Heart left ventricle (tissue), 16 donors: ENCODE measurements at regions not wholly inside any gene's neighbourhood (a gene's known extent, or its start where the extent isn't known, plus 50 kb on each side); places are given as distances from the start of the nearest gene placed in this dataset.

Experiments
- ATAC-seq, 4 donors: fragments of 200-7000 bp; cut with Tn5 transposase; one replicate each; pipeline ENCODE4 v1.9.1; 2020 to 2022; ENCODE audit warnings: moderate library complexity in 4 of 4, mild to moderate bottlenecking in 3 of 4, moderate number of reproducible peaks in 1 of 4
- DNase-seq, 5 donors: peaks; one replicate each; pipeline ENCODE4 v3.0.0-alpha.2; 2020
- H3K27ac ChIP-seq, 12 donors: fragments of 200-600 bp; sonication (generic) in 4 of 12; one replicate each; pipeline versions ENCODE4 v1.5.0 to v1.8.0; 2016 to 2022; ENCODE audit warnings: mild to moderate bottlenecking in 2 of 12
- H3K27me3 ChIP-seq, 9 donors: fragments of 200-600 bp; sonication (generic) in 2 of 9; one replicate each; pipeline versions ENCODE4 v1.5.1 to v1.8.0; 2016 to 2022; ENCODE audit warnings: mild to moderate bottlenecking in 3 of 9
- H3K36me3 ChIP-seq, 9 donors: fragments of 200-600 bp; sonication (generic) in 2 of 9; one replicate each; pipeline versions ENCODE4 v1.5.0 to v1.8.0; 2018 to 2022; ENCODE audit warnings: mild to moderate bottlenecking in 2 of 9
- H3K4me1 ChIP-seq, 12 donors: fragments of 200-600 bp; sonication (generic) in 4 of 12; one replicate each; pipeline versions ENCODE4 v1.5.0 to v1.8.0; 2016 to 2022; ENCODE audit warnings: mild to moderate bottlenecking in 3 of 12
- H3K4me3 ChIP-seq, 12 donors: fragments of 200-600 bp; sonication (generic) in 4 of 12; one replicate each; pipeline versions ENCODE4 v1.5.0 to v1.8.0; 2017 to 2022; ENCODE audit warnings: mild to moderate bottlenecking in 9 of 12, moderate library complexity in 4 of 12
- H3K9me3 ChIP-seq, 12 donors: fragments of 200-600 bp; sonication (generic) in 4 of 12; one replicate each; pipeline versions ENCODE4 v1.5.0 to v1.8.0; 2016 to 2022; ENCODE audit warnings: mild to moderate bottlenecking in 1 of 12
- POLR2A ChIP-seq, 2 donors: fragments of 450-650 bp; IDR thresholded peaks; one replicate each; pipeline ENCODE4 v1.6.1; 2017; ENCODE audit warnings: antibody characterized with exemption in 2 of 2, mild to moderate bottlenecking in 2 of 2, moderate library complexity in 2 of 2
- WGBS, 4 donors: extraction: QIAGEN DNeasy Blood & Tissue Kit in 2 of 4; methylation state at CpG; one replicate each; pipeline versions ENCODE4 v1.1.5 to v1.1.7; 2013 to 2018; 5-methylcytosine and 5-hydroxymethylcytosine counted together
- intact Hi-C, 10 donors: fragments of 100-400 bp; cut with DNase I; formaldehyde crosslinking; loops; one replicate each; pipeline versions ENCODE4 v1.11.1 to v1.14.2; 2022
- TF ChIP-seq, protein P1 (sequence below), 12 donors: fragments of 200-600 bp; sonication (generic) in 4 of 12; IDR thresholded peaks; one replicate each; pipeline versions ENCODE4 v1.5.0 to v1.8.0; 2018 to 2022; ENCODE audit warnings: antibody characterized with exemption in 12 of 12, mild to moderate bottlenecking in 5 of 12
- donor health status: ischemic (EF 13 %, LVEDD 7.1; RV severe dilation, severe dysfunction).
- donor health status: healthy with polysubstance abuse.
- donor health status: DM: no; HTN: yes; CAD: no.
- donor health status: DM: no; HTN: no; CAD: no.
- donor health status: ischemic (EF 25% LVEDD 6.9; RV normal size, moderate dysfunction).
- donor health status: ischemic (EF 25% LVEDD 5.7; RV mildly dilated, moderate dysfunction).
- donor health status: healthy.
- donor health status: DM: yes; HTN: yes; CAD: no.
- donor health status: ischemic (EF 35%, LVEDD 5.7; RV mildly dilated, moderate dysfunction).
- donor health status: nonischemic (EF 11% LVEDD 7.7; RV severe dilation, severe dysfunction).
- donor health status: DM: yes; HTN: yes; CAD: no.
- donor health status: PGD.
- donor health status: ischemic (EF 29% LVEDD 5.4; RV normal size, mild dysfunction).
- donor health status: nonischemic (EF 23%, LVEDD 6.1; RV moderate dilation, normal function).

- 94 to 96% (median 95%) methylated on average over 1 of the region's 1 CpG for WGBS, 4 donors
- Histone ChIP-seq H3K9me3 (peaks cover 0 to 35% (median 8%) of the 10 kb centered on the region in 12 donors), H3K27ac (no peak overlapping the region), H3K4me1 (no peaks in the 10 kb centered on the region), H3K27me3 (no peaks in the 10 kb centered on the region), H3K36me3 (no peaks in the 10 kb centered on the region), H3K4me3 (no peak overlapping the region)
- DNase-seq (no peak), ATAC-seq (no peak)
- TF ChIP-seq POLR2A (IDR thresholded peaks at IDR 0.05): no peak
- TF ChIP-seq, protein P1, sequence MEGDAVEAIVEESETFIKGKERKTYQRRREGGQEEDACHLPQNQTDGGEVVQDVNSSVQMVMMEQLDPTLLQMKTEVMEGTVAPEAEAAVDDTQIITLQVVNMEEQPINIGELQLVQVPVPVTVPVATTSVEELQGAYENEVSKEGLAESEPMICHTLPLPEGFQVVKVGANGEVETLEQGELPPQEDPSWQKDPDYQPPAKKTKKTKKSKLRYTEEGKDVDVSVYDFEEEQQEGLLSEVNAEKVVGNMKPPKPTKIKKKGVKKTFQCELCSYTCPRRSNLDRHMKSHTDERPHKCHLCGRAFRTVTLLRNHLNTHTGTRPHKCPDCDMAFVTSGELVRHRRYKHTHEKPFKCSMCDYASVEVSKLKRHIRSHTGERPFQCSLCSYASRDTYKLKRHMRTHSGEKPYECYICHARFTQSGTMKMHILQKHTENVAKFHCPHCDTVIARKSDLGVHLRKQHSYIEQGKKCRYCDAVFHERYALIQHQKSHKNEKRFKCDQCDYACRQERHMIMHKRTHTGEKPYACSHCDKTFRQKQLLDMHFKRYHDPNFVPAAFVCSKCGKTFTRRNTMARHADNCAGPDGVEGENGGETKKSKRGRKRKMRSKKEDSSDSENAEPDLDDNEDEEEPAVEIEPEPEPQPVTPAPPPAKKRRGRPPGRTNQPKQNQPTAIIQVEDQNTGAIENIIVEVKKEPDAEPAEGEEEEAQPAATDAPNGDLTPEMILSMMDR (IDR thresholded peaks at IDR 0.05): no peak
- intact Hi-C loops: no loop called here
These were observed 309.6 kb upstream of the KLF3 start for GRCh38 chr4:38354421-38354820.

- WGBS, 4 donors: 88 to 93% (median 90%) methylated on average over 5 of the region's 5 CpGs
- DNase-seq (no peak), ATAC-seq (no peak)
- Histone ChIP-seq H3K27me3 (no peaks in the 10 kb centered on the region), H3K36me3 (no peaks in the 10 kb centered on the region), H3K27ac (no peak overlapping the region), H3K4me1 (no peaks in the 10 kb centered on the region), H3K9me3 (peaks cover 0 to 35% (median 8%) of the 10 kb centered on the region in 12 donors), H3K4me3 (no peak overlapping the region)
- intact Hi-C loops: no loop called here
- TF ChIP-seq POLR2A (IDR thresholded peaks at IDR 0.05): no peak
- TF ChIP-seq, protein P1 (IDR thresholded peaks at IDR 0.05): no peak
These were observed 309.1 kb upstream of the KLF3 start for GRCh38 chr4:38354872-38355271.

GRCh38 chr4:38356686-38357085 lies 307.3 kb upstream of the KLF3 start:
- Histone ChIP-seq H3K27me3 (no peaks in the 10 kb centered on the region), H3K4me3 (no peak overlapping the region), H3K36me3 (no peaks in the 10 kb centered on the region), H3K4me1 (no peaks in the 10 kb centered on the region), H3K9me3 (peaks cover 0 to 35% (median 6%) of the 10 kb centered on the region in 12 donors), H3K27ac (no peak overlapping the region)
- ATAC-seq (no peak), DNase-seq (no peak)
- intact Hi-C loops: no loop called here
- TF ChIP-seq, protein P1 (IDR thresholded peaks at IDR 0.05): no peak

DNA sequence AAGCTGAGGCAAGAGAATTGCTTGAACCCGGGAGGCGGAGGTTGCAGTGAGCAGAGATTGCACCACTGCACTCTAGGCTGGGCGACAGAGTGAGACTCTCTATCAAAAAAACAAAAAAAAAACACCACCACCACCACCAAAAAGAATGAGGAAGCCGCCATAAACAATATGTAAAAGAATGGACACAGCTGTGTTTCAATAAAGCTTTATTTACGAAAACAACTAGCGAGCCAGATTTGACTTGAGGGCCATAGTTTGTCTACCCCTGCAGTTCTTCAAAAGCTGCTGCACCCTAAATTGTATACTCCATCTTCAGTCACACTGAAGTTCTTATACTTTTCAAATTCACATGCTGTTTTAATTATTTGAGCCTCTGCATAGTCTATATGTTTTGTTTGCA lies 306.5 kb upstream of the KLF3 start:
- intact Hi-C loops: no loop called here
- ATAC-seq (no peak), DNase-seq (no peak)
- TF ChIP-seq, protein P1 (IDR thresholded peaks at IDR 0.05): no peak
- TF ChIP-seq POLR2A (IDR thresholded peaks at IDR 0.05): no peak
- H3K27ac ChIP-seq: no peak overlapping the region
- WGBS, 4 donors: 92 to 98% (median 96%) methylated on average over 6 of the region's 6 CpGs
- H3K4me1 ChIP-seq: no peaks in the 10 kb centered on the region
- peaks cover 0 to 26% (median 5%) of the 10 kb centered on the region in 12 donors for H3K9me3 ChIP-seq
- H3K27me3 ChIP-seq: no peaks in the 10 kb centered on the region
- H3K4me3 ChIP-seq: no peak overlapping the region
- H3K36me3 ChIP-seq: no peaks in the 10 kb centered on the region
